ENCODE measurements at regions not wholly inside any gene's neighbourhood (a gene's known extent, or its start where the extent isn't known, plus 50 kb on each side); places are given as distances from the start of the nearest gene placed in this dataset.

DNA sequence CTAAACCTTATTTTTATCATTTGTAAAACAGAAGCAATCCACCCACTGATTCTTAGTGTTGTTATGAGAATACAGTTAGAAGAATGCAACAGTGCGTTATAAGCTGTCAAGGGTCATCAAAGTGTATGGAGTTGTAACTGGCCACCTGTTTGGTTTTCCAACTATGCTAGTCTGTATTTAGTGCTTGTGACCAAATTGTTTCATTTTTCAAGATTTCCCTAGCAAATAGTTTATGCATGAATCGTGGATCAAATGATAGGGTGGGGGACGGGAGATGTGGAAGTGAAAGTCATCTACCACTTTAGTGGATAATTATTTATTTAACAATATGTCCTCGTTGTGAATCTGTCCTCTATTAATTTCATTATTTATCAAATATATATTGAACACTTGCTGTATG lies 175.4 kb upstream of the HDDC2 start:
- no peak overlapping the region for H2AFZ ChIP-seq (ENCODE audit: low read depth, low read length)
- H3K27me3 ChIP-seq (ENCODE audit: control insufficient read depth in 2 of 2, insufficient read depth in 2 of 2, low read length in 2 of 2): peaks cover 4 to 16% of the 10 kb centered on the region in 2 experiments
- H3K79me2 ChIP-seq (ENCODE audit: control insufficient read depth, insufficient read depth, low read length): no peaks in the 10 kb centered on the region
- intact Hi-C loops (cut with micrococcal nuclease) (no loop called here), dilution Hi-C loops (cut with MboI; ENCODE audit: extremely low pct_ligation_motif_present, low sequenced_read_pairs) (no loop called here)
- no peaks in the 10 kb centered on the region for H4K20me1 ChIP-seq (replicated peaks; ENCODE audit: control insufficient read depth, extremely low read depth, insufficient read depth, low read length)
- H3K4me3 ChIP-seq (replicated peaks in 1 of 3; ENCODE audit: insufficient read depth in 1 of 3, low read depth in 1 of 3, low read length in 3 of 3): no peak overlapping the region
- H3K9me1 ChIP-seq (replicated peaks; ENCODE audit: control insufficient read depth, extremely low read depth, insufficient read depth, low read length): no peaks in the 10 kb centered on the region
- CTCF ChIA-PET: no interaction called here
- no peaks in the 10 kb centered on the region for H3K4me1 ChIP-seq (ENCODE audit: control insufficient read depth, extremely low read depth, insufficient read depth, low read length)
- H3K36me3 ChIP-seq (ENCODE audit: control insufficient read depth in 2 of 2, extremely low read depth in 1 of 2, insufficient read depth in 2 of 2, low read length in 2 of 2): no peaks in the 10 kb centered on the region
- DNase-seq (ENCODE audit: low read depth, low spot score): no peak
- H3K9me3 ChIP-seq (replicated peaks; ENCODE audit: control insufficient read depth, insufficient read depth, low read length): no peaks in the 10 kb centered on the region
- no TSS peak for BruUV-seq (replicated peaks)
- TF ChIP-seq GATA2 (IDR thresholded peaks at IDR 0.05; ENCODE audit: insufficient read depth, insufficient read length, low read depth, low read length) (no peak), MYC (IDR thresholded peaks at IDR 0.05; ENCODE audit: low read depth, low read length) (no peak), FOS (IDR thresholded peaks at IDR 0.05; ENCODE audit: borderline replicate concordance, insufficient read depth, low read length) (no peak), POLR2A (IDR thresholded peaks at IDR 0.05; ENCODE audit: low read depth, low read length) (no peak), JUN (IDR thresholded peaks at IDR 0.05; ENCODE audit: borderline replicate concordance, insufficient read depth, insufficient read length, low read depth) (no peak), POLR2AphosphoS5 (IDR thresholded peaks at IDR 0.05; ENCODE audit: insufficient read depth, low read depth, low read length) (no peak), EZH2 (IDR thresholded peaks at IDR 0.05; ENCODE audit: borderline replicate concordance, low read depth, low read length, severe bottlenecking) (no peak)
- TF ChIP-seq, protein P1, sequence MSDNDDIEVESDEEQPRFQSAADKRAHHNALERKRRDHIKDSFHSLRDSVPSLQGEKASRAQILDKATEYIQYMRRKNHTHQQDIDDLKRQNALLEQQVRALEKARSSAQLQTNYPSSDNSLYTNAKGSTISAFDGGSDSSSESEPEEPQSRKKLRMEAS (IDR thresholded peaks at IDR 0.05; ENCODE audit: insufficient read depth, insufficient read length): no peak
- TF ChIP-seq, protein P2, sequence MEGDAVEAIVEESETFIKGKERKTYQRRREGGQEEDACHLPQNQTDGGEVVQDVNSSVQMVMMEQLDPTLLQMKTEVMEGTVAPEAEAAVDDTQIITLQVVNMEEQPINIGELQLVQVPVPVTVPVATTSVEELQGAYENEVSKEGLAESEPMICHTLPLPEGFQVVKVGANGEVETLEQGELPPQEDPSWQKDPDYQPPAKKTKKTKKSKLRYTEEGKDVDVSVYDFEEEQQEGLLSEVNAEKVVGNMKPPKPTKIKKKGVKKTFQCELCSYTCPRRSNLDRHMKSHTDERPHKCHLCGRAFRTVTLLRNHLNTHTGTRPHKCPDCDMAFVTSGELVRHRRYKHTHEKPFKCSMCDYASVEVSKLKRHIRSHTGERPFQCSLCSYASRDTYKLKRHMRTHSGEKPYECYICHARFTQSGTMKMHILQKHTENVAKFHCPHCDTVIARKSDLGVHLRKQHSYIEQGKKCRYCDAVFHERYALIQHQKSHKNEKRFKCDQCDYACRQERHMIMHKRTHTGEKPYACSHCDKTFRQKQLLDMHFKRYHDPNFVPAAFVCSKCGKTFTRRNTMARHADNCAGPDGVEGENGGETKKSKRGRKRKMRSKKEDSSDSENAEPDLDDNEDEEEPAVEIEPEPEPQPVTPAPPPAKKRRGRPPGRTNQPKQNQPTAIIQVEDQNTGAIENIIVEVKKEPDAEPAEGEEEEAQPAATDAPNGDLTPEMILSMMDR (IDR thresholded peaks at IDR 0.05; ENCODE audit: extremely low read depth in 1 of 2, insufficient read depth in 1 of 2, low read depth in 1 of 2, low read length in 2 of 2): no peak
- H3K9ac ChIP-seq (replicated peaks; ENCODE audit: extremely low read depth, insufficient read depth, low read length): no peak overlapping the region
- POLR2A ChIA-PET: no interaction called here
- H3K27ac ChIP-seq (ENCODE audit: insufficient read depth, low read depth, low read length): no peak overlapping the region
- H3K4me2 ChIP-seq (ENCODE audit: insufficient read depth, low read length): no peak overlapping the region
- no peak for FAIRE-seq

Data from endothelial cell of umbilical vein (primary cell).